GM12878 (cell line): ENCODE measurements at regions not wholly inside any gene's neighbourhood (a gene's known extent, or its start where the extent isn't known, plus 50 kb on each side); places are given as distances from the start of the nearest gene placed in this dataset.

Source experiments
- ATAC-seq: fragments of 200-7000 bp; cut with Tn5 transposase; 3 replicates; pipeline ENCODE4 v1.9.1; 2020; ENCODE audit warnings: mild to moderate bottlenecking, moderate library complexity
- BruUV-seq: library from RNA; stranded (reverse); fragments of 400-500 nt; replicated peaks from 2 replicates; lab custom pipeline; 2021; lab: Mats Ljungman, UMichigan
- CTCF ChIA-PET: fragments of 300-600 bp; sonication (Branson Sonifier 250); formaldehyde crosslinking; extraction: SDS; loops from one replicate; lab custom pipeline; 2021; ENCODE audit warnings: inconsistent platforms; lab: Yijun Ruan, JAX
- POLR2A ChIA-PET: fragments of 350-600 bp; formaldehyde crosslinking; extraction: SDS; loops from one replicate; lab custom pipeline; 2021; ENCODE audit warnings: inconsistent platforms; lab: Charles Lee
- RAD21 ChIA-PET: fragments of 300-600 bp; sonication (Branson Sonifier 250); formaldehyde crosslinking; loops from one replicate; lab custom pipeline; 2023; ENCODE audit warnings: antibody characterized with exemption; ENCODE audit not compliant: unreplicated experiment; lab: Charles Lee
- SMC1A ChIA-PET: fragments of 300-600 bp; sonication (Branson Sonifier 250); formaldehyde crosslinking; loops from one replicate; lab custom pipeline; 2023; ENCODE audit not compliant: unreplicated experiment, uncharacterized antibody; lab: Charles Lee
- DNase-seq: peaks from one replicate; pipeline ENCODE4 v3.0.0-alpha.2; 2011; ENCODE audit warnings: low read depth, low spot score
- FAIRE-seq: peaks from 3 replicates; lab custom pipeline; 2011; peaks lifted over from hg19 to GRCh38; lab: Jason Lieb, UNC
- H2AFZ ChIP-seq: 2 replicates; pipeline ENCODE4 v1.6.0; 2011; ENCODE audit warnings: low read depth, low read length, control low read depth; ENCODE audit not compliant: control insufficient read depth
- H3K27ac ChIP-seq: 2 replicates; pipeline ENCODE4 v1.5.1; 2011; ENCODE audit warnings: control low read depth; ENCODE audit not compliant: control insufficient read depth, insufficient read depth
- H3K27me3 ChIP-seq, 2 experiments: replicated peaks in 1 of 2; 2 replicates each; pipeline versions ENCODE4 v1.6.0 to v1.6.1; 2011; ENCODE audit warnings: low read length in 1 of 2; ENCODE audit not compliant: control insufficient read depth in 2 of 2, insufficient read depth in 2 of 2
- H3K36me3 ChIP-seq, 2 experiments: 2 replicates each; pipeline ENCODE4 v1.5.1; 2011; ENCODE audit warnings: low read length in 1 of 2; ENCODE audit not compliant: control insufficient read depth in 2 of 2, insufficient read depth in 2 of 2
- H3K4me1 ChIP-seq: 2 replicates; pipeline ENCODE4 v1.6.1; 2011; ENCODE audit warnings: mild to moderate bottlenecking, low read length, moderate library complexity, mixed read lengths; ENCODE audit not compliant: control insufficient read depth, insufficient read depth
- H3K4me2 ChIP-seq: 2 replicates; pipeline ENCODE4 v1.6.0; 2011; ENCODE audit warnings: control low read depth; ENCODE audit not compliant: control insufficient read depth, insufficient read depth
- H3K4me3 ChIP-seq: fragments of 200-600 bp; sonication (generic); 2 replicates; pipeline ENCODE4 v1.5.1; 2016
- H3K79me2 ChIP-seq: 2 replicates; pipeline ENCODE4 v1.6.0; 2011; ENCODE audit warnings: low read length; ENCODE audit not compliant: control insufficient read depth, insufficient read depth
- H3K9ac ChIP-seq: 2 replicates; pipeline ENCODE4 v1.8.0; 2011; ENCODE audit warnings: low read length, control low read depth, mixed read lengths; ENCODE audit not compliant: control insufficient read depth, insufficient read depth
- H3K9me3 ChIP-seq: replicated peaks from 3 replicates; pipeline ENCODE4 v1.5.1; 2011; ENCODE audit warnings: mild to moderate bottlenecking, low read length; ENCODE audit not compliant: control insufficient read depth, insufficient read depth
- H4K20me1 ChIP-seq: 2 replicates; pipeline ENCODE4 v1.6.0; 2011; ENCODE audit not compliant: control insufficient read depth, insufficient read depth
- CEBPB ChIP-seq, 2 experiments: fragments of 150-350 bp in 1 of 2; IDR thresholded peaks; 2 replicates each; pipeline ENCODE4 v1.6.1; 2012 to 2014; ENCODE audit warnings: low read depth in 2 of 2, low read length in 2 of 2, borderline replicate concordance in 1 of 2, inconsistent platforms in 1 of 2
- EED ChIP-seq: sonication (generic); IDR thresholded peaks from 2 replicates; pipeline ENCODE4 v1.6.1; 2016; ENCODE audit warnings: antibody characterized with exemption, low read depth
- HDAC6 ChIP-seq: fragments of 200-600 bp; sonication (generic); IDR thresholded peaks from one replicate; pipeline ENCODE4 v1.8.0; 2017; ENCODE audit warnings: antibody characterized with exemption; ENCODE audit not compliant: unreplicated experiment
- IRF4 ChIP-seq: IDR thresholded peaks from 2 replicates; pipeline ENCODE4 v1.6.1; 2011; ENCODE audit warnings: low read depth, low read length
- MTA2 ChIP-seq: fragments of 450-650 bp; IDR thresholded peaks from 2 replicates; pipeline ENCODE4 v1.6.1; 2016; ENCODE audit warnings: low read depth, mild to moderate bottlenecking, moderate library complexity
- NFXL1 ChIP-seq: fragments of 450-650 bp; IDR thresholded peaks from 2 replicates; pipeline ENCODE4 v1.6.1; 2017; ENCODE audit warnings: antibody characterized with exemption, mild to moderate bottlenecking, borderline replicate concordance
- NFYB ChIP-seq: IDR thresholded peaks from 2 replicates; pipeline ENCODE4 v1.6.1; 2011; ENCODE audit warnings: low read depth, mild to moderate bottlenecking, low read length, improper control_type of control experiment, moderate library complexity; ENCODE audit not compliant: insufficient read depth
- RUNX3 ChIP-seq: IDR thresholded peaks from 2 replicates; pipeline ENCODE4 v1.6.1; 2012; ENCODE audit warnings: low read length, inconsistent platforms
- SREBF1 ChIP-seq: IDR thresholded peaks from 2 replicates; pipeline ENCODE4 v1.6.1; 2012; ENCODE audit warnings: mild to moderate bottlenecking, low read length
- YBX1 ChIP-seq: fragments of 450-650 bp; IDR thresholded peaks from 2 replicates; pipeline ENCODE4 v1.6.1; 2016; ENCODE audit warnings: antibody characterized with exemption
- WGBS: methylation state at CpG from one replicate; pipeline ENCODE4 v1.1.6; 2016; ENCODE audit warnings: low lambda C conversion rate; ENCODE audit not compliant: insufficient replicate concordance, insufficient coverage; ENCODE audit errors: missing lambda C conversion rate; 5-methylcytosine and 5-hydroxymethylcytosine counted together
- in situ Hi-C: fragments of 300-500 bp; cut with MboI; formaldehyde crosslinking; loops from 9 replicates; pipeline ENCODE4 v1.14.3; 2018; ENCODE audit warnings: mixed read lengths
- intact Hi-C: fragments of 100-400 bp; cut with micrococcal nuclease; formaldehyde crosslinking; loops from one replicate; pipeline ENCODE4 v1.14.2; 2022; ENCODE audit not compliant: unreplicated experiment
- TF ChIP-seq, protein P1 (sequence below): fragments of 450-650 bp; formaldehyde crosslinking; IDR thresholded peaks from 2 replicates; pipeline ENCODE4 v1.4.0; 2022; ENCODE audit warnings: mild to moderate bottlenecking, moderate library complexity

DNA sequence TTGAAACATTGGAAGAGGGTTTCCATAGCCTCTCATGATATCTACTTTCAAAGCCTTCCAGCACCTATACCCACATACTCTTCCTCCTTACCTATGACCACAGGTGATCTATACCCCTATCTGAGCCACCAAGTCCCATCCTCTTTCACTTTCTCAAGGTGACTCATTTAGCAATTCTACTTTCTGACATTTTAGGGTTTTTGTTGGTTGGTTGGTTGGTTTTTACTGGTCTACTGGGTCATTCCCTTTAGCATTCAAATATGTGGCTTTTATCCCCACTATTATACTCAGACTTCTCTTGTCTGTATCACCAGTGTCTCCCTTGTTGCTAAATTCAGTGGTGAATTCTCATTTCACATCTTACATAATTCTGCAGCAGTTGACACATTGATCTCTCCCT is 130.4 kb upstream of the STEAP4 start:
- Histone ChIP-seq H3K9ac (no peak overlapping the region), H3K27me3 (no peaks in the 10 kb centered on the region), H3K4me3 (no peak overlapping the region), H2AFZ (no peak overlapping the region), H3K79me2 (no peaks in the 10 kb centered on the region), H3K36me3 (no peaks in the 10 kb centered on the region), H3K27ac (no peak overlapping the region), H4K20me1 (no peaks in the 10 kb centered on the region), H3K4me1 (no peaks in the 10 kb centered on the region), H3K4me2 (no peak overlapping the region), H3K9me3 (no peaks in the 10 kb centered on the region)
- POLR2A ChIA-PET, result no interaction called here
- CTCF ChIA-PET, result no interaction called here
- SMC1A ChIA-PET, result no interaction called here
- DNase-seq (no peak), ATAC-seq (peak; percentile 81), FAIRE-seq (no peak)
- no TSS peak for BruUV-seq
- intact Hi-C loops (no loop called here), in situ Hi-C loops (no loop called here)
- RAD21 ChIA-PET, result no interaction called here
- TF ChIP-seq MTA2 (peak; percentile 16; the same call in 1 of the 2 replicates), HDAC6 (no peak), RUNX3 (0 out of 2 replicates have a peak, but pooled peaks have one; percentile 13), CEBPB (IDR thresholded peaks at IDR 0.05; ENCODE audit: borderline replicate concordance in 1 of 2, low read depth in 2 of 2, low read length in 2 of 2) (no peak), IRF4 (no peak)

DNA sequence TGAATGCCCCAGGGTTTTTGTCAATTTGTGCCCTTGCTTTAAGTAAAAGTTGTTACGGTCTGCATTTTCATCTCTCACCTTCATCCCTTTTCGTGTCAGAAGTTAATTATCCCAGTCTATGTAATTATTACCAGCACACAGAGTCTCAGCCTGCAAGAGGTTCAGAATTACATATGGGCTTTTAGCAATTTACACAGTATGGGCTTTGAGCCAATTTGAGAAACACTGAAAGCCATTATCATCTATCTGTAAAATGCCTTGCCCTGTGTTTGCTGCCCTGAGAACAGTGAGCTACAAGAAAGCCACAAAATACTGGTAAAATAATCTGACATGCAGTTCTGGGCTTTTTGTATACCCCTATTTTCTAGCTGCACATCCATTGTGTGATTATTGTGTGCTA is 125.6 kb upstream of the STEAP4 start:
- BruUV-seq, result no TSS peak
- no peak overlapping the region for H3K4me3 ChIP-seq
- H4K20me1 ChIP-seq, result no peaks in the 10 kb centered on the region
- 40% methylated on average over 2 of the region's 2 CpGs for WGBS
- no peaks in the 10 kb centered on the region for H3K9me3 ChIP-seq
- H3K4me1 ChIP-seq, result no peaks in the 10 kb centered on the region
- RAD21 ChIA-PET, result no interaction called here
- CTCF ChIA-PET, result no interaction called here
- no peak; the same call in 2 of the 3 replicates for ATAC-seq
- no peak overlapping the region for H3K9ac ChIP-seq
- in situ Hi-C loops (no loop called here), intact Hi-C loops (no loop called here)
- SMC1A ChIA-PET, result interaction anchor here (1.4 to 1.7 kb wide), 2 partner anchors 14 to 189 kb away, joined by 3 to 4 read pairs; no protein-coding TSS in a partner anchor
- no peak overlapping the region for H3K4me2 ChIP-seq
- no peak overlapping the region for H3K27ac ChIP-seq
- DNase-seq, result no peak
- POLR2A ChIA-PET, result no interaction called here
- H3K79me2 ChIP-seq, result no peaks in the 10 kb centered on the region
- no peaks in the 10 kb centered on the region for H3K36me3 ChIP-seq
- H2AFZ ChIP-seq, result no peak overlapping the region
- no peak for FAIRE-seq
- no peaks in the 10 kb centered on the region for H3K27me3 ChIP-seq
- TF ChIP-seq YBX1 (no peak), SREBF1 (no peak), EED (no peak), NFXL1 (no peak), NFYB (no peak)
- TF ChIP-seq, protein P1, sequence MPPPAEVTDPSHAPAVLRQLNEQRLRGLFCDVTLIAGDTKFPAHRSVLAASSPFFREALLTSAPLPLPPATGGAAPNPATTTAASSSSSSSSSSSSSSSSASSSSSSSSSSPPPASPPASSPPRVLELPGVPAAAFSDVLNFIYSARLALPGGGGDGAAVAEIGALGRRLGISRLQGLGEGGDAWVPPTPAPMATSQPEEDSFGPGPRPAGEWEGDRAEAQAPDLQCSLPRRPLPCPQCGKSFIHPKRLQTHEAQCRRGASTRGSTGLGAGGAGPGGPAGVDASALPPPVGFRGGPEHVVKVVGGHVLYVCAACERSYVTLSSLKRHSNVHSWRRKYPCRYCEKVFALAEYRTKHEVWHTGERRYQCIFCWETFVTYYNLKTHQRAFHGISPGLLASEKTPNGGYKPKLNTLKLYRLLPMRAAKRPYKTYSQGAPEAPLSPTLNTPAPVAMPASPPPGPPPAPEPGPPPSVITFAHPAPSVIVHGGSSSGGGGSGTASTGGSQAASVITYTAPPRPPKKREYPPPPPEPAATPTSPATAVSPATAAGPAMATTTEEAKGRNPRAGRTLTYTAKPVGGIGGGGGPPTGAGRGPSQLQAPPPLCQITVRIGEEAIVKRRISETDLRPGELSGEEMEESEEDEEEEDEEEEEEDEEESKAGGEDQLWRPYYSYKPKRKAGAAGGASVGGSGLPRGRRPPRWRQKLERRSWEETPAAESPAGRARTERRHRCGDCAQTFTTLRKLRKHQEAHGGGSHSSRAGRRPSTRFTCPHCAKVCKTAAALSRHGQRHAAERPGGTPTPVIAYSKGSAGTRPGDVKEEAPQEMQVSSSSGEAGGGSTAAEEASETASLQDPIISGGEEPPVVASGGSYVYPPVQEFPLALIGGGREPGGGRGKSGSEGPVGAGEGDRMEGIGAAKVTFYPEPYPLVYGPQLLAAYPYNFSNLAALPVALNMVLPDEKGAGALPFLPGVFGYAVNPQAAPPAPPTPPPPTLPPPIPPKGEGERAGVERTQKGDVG (CRISPR knock-in tag), result no peak
- TF ChIP-seq, all 136 proteins: peak for 0
